ENCODE measurements at regions not wholly inside any gene's neighbourhood (a gene's known extent, or its start where the extent isn't known, plus 50 kb on each side); places are given as distances from the start of the nearest gene placed in this dataset.

GRCh38 chr11:103844327-103845215, 191.9 kb upstream of the DDI1 start:
- Histone ChIP-seq H4K20me1 (ENCODE audit: insufficient read depth, low read length) (no peaks in the 10 kb centered on the region), H3K4me2 (ENCODE audit: insufficient read depth, low read length) (no peak overlapping the region), H3K27ac (ENCODE audit: low read length) (no peak overlapping the region), H3K9me3 (ENCODE audit: insufficient read depth, low read length, severe bottlenecking) (no peaks in the 10 kb centered on the region), H3K79me2 (ENCODE audit: insufficient read depth, low read length) (no peaks in the 10 kb centered on the region), H2AFZ (ENCODE audit: low read depth, low read length) (no peak overlapping the region; the same call in 1 of the 2 replicates), H3K36me3 (ENCODE audit: insufficient read depth, low read length) (no peaks in the 10 kb centered on the region), H3K4me1 (ENCODE audit: insufficient read depth, low read length) (no peaks in the 10 kb centered on the region), H3K27me3 (ENCODE audit: insufficient read depth, low read length, poor library complexity) (no peaks in the 10 kb centered on the region), H3K4me3 (ENCODE audit: low read depth in 1 of 2, low read length in 2 of 2) (no peak overlapping the region), H3K9ac (ENCODE audit: low read depth, low read length) (no peak overlapping the region)
- no peak for TF ChIP-seq EZH2 (IDR thresholded peaks at IDR 0.05; ENCODE audit: borderline replicate concordance, low read depth, low read length, severe bottlenecking)
- TF ChIP-seq CTCF (IDR thresholded peaks at IDR 0.05; ENCODE audit: borderline replicate concordance, extremely low read depth, low read length, poor library complexity, severe bottlenecking), result no peak
- ATAC-seq (ENCODE audit: insufficient read depth, low read depth) (no peak), DNase-seq (no peak)

- Histone ChIP-seq H3K27ac (ENCODE audit: low read length) (no peak overlapping the region), H3K4me2 (ENCODE audit: insufficient read depth, low read length) (no peak overlapping the region), H3K9me3 (ENCODE audit: insufficient read depth, low read length, severe bottlenecking) (no peaks in the 10 kb centered on the region), H4K20me1 (ENCODE audit: insufficient read depth, low read length) (no peaks in the 10 kb centered on the region), H3K9ac (ENCODE audit: low read depth, low read length) (no peak overlapping the region), H3K4me3 (ENCODE audit: low read depth in 1 of 2, low read length in 2 of 2) (no peak overlapping the region), H3K36me3 (ENCODE audit: insufficient read depth, low read length) (no peaks in the 10 kb centered on the region), H3K79me2 (ENCODE audit: insufficient read depth, low read length) (no peaks in the 10 kb centered on the region), H2AFZ (ENCODE audit: low read depth, low read length) (no peak overlapping the region), H3K4me1 (ENCODE audit: insufficient read depth, low read length) (no peaks in the 10 kb centered on the region), H3K27me3 (ENCODE audit: insufficient read depth, low read length, poor library complexity) (no peaks in the 10 kb centered on the region)
- TF ChIP-seq CTCF (IDR thresholded peaks at IDR 0.05; ENCODE audit: borderline replicate concordance, extremely low read depth, low read length, poor library complexity, severe bottlenecking) (no peak), EZH2 (IDR thresholded peaks at IDR 0.05; ENCODE audit: borderline replicate concordance, low read depth, low read length, severe bottlenecking) (no peak)
- DNase-seq (no peak), ATAC-seq (ENCODE audit: insufficient read depth, low read depth) (no peak)
Observed at GRCh38 chr11:103845331-103845730, 191.1 kb upstream of the DDI1 start.

GRCh38 chr11:103848686-103849085, 187.8 kb upstream of the DDI1 start:
- no peak for ATAC-seq (ENCODE audit: insufficient read depth, low read depth)
- H3K27ac ChIP-seq (ENCODE audit: low read length), result no peak overlapping the region
- no peaks in the 10 kb centered on the region for H3K4me1 ChIP-seq (ENCODE audit: insufficient read depth, low read length)
- no peaks in the 10 kb centered on the region for H3K36me3 ChIP-seq (ENCODE audit: insufficient read depth, low read length)
- no peak for DNase-seq
- no peaks in the 10 kb centered on the region for H3K9me3 ChIP-seq (ENCODE audit: insufficient read depth, low read length, severe bottlenecking)
- H3K27me3 ChIP-seq (ENCODE audit: insufficient read depth, low read length, poor library complexity), result no peaks in the 10 kb centered on the region
- no peak overlapping the region for H3K9ac ChIP-seq (ENCODE audit: low read depth, low read length)
- TF ChIP-seq CTCF (IDR thresholded peaks at IDR 0.05; ENCODE audit: borderline replicate concordance, extremely low read depth, low read length, poor library complexity, severe bottlenecking) (no peak), EZH2 (IDR thresholded peaks at IDR 0.05; ENCODE audit: borderline replicate concordance, low read depth, low read length, severe bottlenecking) (no peak)
- no peaks in the 10 kb centered on the region for H4K20me1 ChIP-seq (ENCODE audit: insufficient read depth, low read length)
- no peak overlapping the region for H3K4me2 ChIP-seq (ENCODE audit: insufficient read depth, low read length)
- no peak overlapping the region for H2AFZ ChIP-seq (ENCODE audit: low read depth, low read length)
- no peaks in the 10 kb centered on the region for H3K79me2 ChIP-seq (ENCODE audit: insufficient read depth, low read length)
- H3K4me3 ChIP-seq (ENCODE audit: low read depth in 1 of 2, low read length in 2 of 2), result no peak overlapping the region

All from DND-41 (cell line).